HG02798 (cell line): ENCODE measurements at regions not wholly inside any gene's neighbourhood (a gene's known extent, or its start where the extent isn't known, plus 50 kb on each side); places are given as distances from the start of the nearest gene placed in this dataset.

ENCODE experiments used
- ATAC-seq: cut with Tn5 transposase; IDR thresholded peaks from one replicate; pipeline ENCODE4 v1.9.1; 2021; ENCODE audit warnings: mild to moderate bottlenecking; ENCODE audit not compliant: unreplicated experiment, poor library complexity

DNA sequence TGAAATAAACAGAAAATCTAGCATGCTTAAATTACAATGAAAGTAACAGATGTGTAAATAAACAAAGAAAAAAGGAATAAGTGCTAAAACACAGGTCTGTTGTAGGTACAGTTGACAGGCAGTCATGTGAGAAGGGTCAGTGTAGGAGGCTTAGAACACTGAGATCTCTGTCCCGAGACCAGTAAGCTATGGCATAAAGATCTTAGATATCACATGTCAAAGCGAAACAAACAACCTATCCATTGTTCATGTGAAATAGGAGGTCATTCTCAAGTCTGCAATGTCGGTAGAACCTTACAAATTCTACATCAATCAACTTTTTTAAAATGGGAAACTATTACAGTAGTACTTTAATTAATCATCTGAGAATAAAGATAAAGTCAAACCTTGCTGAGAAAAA is 428.9 kb upstream of the ADGRL2 start:
- no peak for ATAC-seq

DNA sequence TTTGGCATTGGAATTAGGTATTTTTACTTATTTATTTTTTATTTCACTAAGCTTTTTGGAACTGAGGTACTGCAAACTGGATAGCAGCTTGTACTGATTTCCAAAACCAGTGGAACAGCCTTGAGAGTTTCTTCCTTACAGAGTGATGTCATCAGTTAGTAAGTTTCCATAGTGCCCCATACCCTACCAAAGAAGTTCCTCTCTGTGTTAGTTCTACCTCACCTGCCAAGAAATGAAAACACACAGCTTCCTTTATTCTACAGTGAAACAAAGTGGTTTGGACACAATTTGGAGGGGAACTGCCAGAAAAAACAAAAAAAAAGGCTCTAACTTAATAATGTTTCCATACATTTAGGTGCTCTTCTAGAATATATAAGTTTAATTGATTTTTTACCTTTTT is 430.9 kb upstream of the ADGRL2 start:
- no peak for ATAC-seq

DNA sequence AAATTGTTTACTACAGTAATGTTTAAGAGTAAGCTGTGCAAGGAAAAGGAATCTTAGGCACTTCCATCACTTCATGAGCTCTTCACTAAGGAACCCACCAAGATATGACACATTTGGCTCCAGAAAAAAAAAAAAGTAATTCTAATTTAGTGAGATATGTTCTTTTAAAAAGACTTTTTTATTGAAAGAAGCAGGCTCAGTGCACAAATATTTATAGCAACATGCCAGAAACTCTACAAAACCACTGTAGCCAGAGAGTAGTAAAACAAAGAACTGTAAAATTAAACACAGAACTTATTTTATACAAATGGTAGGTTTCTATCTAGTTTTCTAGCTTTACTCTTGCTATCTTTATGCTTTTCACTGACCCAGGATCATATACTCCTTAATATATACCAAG is 434.6 kb upstream of the ADGRL2 start:
- ATAC-seq = no peak

DNA sequence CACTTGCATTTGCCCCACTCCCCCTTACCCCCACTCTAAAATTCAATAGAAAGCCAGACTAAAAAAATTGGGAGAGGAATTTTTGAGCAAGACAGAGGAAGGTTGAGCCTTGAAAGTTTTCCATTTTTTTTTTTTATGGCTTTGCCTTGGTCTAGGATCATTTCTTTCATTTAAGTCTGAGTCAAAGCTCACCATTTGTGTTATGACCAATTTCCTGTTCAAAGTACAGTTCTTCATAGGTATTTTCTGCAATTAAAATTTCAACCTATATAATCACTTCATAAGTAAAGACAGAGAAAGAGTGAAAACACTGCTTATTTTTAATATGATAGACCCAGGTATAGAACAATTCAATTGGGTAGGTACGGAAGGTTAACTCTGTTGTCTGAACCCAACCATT is 436.6 kb upstream of the ADGRL2 start:
- ATAC-seq = no peak

DNA sequence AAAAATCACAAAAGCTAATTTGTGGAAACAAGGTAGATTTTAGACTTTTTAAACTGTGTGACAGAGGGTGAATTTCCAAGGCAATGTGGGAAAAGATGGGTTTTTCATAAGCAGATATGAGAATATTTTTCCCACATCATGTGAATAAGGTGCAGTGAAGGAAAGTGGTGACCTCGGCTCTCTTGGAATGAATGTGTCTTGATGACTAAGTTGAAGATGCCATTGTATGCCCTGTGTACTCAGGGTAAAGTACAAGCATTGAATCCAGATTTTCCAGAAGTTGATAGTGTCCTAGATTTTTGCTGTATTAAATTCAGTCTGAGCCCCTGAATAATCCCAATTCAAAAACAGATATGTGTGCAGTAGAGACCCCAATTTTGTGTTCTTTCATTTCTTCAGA is 442.6 kb upstream of the ADGRL2 start:
- ATAC-seq = no peak

DNA sequence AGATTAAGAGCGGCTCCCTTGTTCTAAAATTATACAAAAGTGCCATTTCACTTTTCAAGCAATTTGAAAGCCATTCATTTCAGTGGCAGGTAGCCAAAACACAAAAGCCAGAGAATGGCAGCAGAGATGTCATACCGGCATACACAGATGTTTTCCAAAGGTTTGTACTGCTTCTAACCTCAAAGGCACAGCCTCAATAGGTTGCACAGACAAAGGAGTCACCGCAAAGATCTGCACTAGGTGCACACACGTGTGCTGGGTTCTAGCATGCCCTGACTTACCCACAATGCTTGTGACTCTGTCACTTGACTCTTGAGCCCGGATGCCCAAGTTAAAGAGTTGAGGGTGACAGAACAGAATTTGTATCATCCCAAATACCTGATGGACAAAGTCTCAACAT is 448.9 kb upstream of the ADGRL2 start:
- ATAC-seq = no peak

DNA sequence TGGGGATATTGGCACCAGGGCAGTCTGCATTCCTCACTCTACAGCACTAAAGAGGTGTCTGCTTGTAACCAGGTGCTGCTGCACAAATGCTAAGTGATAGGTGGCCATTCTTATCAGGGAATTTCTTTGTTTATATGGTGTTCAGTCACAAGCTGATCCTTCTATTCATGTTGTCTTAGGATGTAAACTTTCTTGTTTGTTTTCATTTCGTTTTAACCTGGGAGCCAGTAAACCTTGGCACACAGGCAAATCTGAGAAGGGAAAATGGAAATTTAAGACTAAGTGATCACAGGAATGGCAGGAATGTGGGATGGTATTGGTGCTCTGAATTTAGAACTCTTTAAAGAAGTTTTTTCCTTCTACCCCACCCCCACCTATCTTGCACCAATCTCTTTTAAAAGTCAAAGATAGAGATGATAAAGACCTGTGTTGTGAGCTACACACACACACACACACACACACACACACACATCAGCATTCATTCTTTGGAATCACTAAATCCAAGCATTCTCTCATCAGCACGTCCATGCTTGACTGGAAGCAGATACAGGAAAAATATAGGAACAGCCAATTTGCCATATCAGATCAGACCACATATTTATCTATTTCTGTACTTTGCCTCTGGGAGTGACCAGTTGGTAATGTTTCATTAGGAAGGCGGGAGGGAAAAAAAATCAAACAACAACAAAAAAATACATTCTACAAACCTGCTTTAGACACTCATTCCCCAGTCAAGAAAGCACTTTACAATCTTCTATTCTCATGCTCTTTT is 451.4 kb upstream of the ADGRL2 start:
- ATAC-seq = no peak

- ATAC-seq = no peak
These were observed 455.6 kb upstream of the ADGRL2 start for GRCh38 chr1:81345110-81345509.

GRCh38 chr1:81340239-81340638 is 460.5 kb upstream of the ADGRL2 start:
- ATAC-seq = no peak

- ATAC-seq = no peak
These were observed 463.5 kb upstream of the ADGRL2 start for GRCh38 chr1:81337226-81337625.

DNA sequence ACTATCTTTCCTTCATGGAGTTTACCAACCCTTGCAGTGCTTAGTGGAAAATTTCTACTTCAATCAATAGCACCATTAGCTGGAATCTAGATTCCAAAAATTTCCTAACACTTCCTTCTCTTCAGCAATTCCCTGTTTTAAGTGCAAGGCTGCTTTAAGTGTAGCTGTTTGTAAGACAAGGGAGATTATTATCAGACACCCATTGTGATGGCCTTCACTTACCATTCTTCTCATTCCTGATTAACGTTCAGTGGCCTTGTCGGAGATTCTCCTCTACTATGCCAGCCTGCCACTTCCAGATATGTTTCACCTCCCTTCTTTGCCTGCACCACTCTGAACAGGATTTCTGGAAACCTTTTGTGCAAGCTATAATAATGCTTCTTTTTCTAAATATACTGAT is 464.9 kb upstream of the ADGRL2 start:
- no peak for ATAC-seq

GRCh38 chr1:81330521-81330920 is 470.2 kb upstream of the ADGRL2 start:
- ATAC-seq = no peak

- no peak for ATAC-seq
These were observed 470.6 kb upstream of the ADGRL2 start for GRCh38 chr1:81330111-81330510.

DNA sequence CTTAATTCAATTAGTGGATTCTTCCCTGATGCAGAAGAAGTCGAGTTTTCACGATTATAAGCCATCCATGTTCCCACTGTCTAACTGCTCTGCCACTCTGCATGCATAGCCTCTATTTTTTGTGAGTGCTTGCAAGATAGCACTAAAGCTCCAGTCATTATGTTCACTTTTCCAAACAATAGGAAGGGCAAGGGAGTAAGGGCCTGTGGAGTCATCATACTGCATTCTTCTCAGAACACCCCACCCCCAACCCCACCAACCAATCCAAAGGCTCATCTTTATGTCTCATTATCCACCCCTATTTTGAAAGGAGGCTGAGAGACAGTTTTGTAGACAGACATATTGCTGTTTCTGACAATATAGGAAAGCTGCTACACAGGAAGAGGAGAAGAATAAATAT is 471.7 kb upstream of the ADGRL2 start:
- no peak for ATAC-seq

GRCh38 chr1:81327743-81328142 is 473.0 kb upstream of the ADGRL2 start:
- no peak for ATAC-seq

DNA sequence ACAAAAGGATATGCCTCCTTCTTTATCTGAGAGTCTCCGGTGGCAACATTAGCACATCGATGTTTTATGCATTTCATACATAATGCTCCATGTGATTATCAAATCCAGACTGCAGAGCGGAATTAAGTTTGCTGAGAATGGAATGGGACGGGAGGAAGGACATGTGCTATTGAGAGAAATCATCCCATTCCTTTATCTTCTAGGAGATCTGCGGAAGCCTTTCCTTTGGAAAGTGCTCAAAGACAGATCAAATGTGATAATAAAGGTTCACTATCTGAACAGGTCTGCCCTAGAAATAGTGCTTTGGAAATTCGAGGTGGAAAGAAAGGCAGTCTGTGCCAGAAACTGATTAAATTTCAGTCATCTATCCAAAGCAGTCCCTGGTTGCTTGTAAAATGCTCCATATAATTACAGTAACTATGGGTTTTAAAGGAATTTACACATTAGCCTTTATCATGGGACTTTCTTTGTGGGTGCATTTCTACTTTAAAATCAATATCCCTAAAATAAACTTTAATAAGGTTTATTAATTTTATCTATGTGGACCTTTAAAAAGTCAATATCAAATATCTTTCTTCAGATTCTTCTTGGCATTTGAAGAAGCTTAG is 473.5 kb upstream of the ADGRL2 start:
- ATAC-seq = no peak

- ATAC-seq = no peak
These were observed 474.5 kb upstream of the ADGRL2 start for GRCh38 chr1:81326212-81326611.

- no peak for ATAC-seq
These were observed 475.3 kb upstream of the ADGRL2 start for GRCh38 chr1:81325397-81325796.

DNA sequence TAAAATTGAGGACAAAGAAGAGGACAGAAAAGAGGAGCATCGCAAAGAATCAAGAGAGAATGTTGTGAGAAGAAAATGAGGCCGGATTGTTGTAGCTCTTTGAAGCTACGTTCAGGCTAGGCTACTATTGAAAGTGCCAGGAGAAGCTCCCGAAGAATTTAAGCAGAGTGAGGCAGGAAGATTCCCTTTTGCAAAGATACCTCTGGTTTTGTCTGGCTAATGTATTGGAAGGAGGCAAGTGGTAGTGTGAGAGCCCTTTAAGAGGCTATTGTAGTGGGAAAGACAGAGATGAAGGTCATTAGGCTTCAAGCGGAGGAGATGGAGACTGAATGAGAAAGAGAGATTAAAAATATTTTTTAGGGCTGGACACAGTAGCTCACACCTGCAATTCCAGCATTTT is 476.9 kb upstream of the ADGRL2 start:
- ATAC-seq = no peak

- ATAC-seq = no peak
These were observed 483.5 kb upstream of the ADGRL2 start for GRCh38 chr1:81317191-81317590.

DNA sequence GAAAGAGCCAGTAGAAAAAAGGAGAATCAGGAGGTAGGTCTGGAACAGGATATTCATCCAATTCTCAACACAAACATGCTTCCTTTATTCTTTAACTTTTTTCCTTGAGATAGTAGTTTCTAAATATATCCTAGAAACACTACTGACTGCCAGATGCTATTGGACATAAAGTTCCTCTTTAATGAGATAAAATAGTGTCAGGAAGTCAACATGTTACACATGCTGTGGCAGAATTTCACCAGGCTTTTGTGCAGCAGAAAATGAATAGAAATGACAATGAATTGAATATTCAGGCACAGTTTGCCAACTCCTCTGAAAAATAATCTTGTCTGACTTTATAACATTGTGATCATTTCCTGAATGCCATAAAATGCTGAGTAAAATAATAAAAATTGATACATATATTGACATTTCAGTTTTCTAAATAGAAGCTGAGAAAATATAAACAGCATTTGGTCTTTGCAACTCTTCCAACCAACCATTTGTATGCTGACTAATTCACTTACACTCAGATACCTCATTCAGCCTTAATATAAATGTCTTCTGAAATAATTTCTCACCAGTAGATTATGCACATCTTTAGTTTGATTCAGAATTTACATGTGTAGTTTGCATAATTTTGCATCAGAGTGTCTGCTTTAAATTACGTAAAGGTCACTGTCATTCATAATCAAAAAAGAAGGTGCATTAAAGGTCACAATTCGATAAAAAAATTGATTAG is 486.1 kb upstream of the ADGRL2 start:
- ATAC-seq = no peak

DNA sequence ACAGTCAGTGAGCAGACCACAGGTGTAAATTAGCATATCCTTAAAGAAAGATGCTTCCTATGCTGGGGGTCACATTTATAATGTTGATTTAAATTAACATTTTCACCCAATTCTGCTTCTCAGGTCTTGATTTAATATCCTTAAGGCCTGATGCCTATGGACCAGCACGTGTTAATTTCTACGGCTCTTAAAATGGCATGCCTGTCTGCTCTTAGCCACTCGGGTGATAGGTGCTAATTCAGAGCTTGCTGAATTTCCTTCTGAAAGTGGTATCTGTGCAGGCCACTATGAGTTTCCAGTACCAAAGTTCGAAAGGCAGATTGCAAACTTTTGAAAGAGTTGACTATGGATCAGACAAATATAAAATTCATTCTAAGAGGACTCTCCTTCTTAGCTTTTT is 487.4 kb upstream of the ADGRL2 start:
- ATAC-seq = no peak
